ENCODE measurements at regions not wholly inside any gene's neighbourhood (a gene's known extent, or its start where the extent isn't known, plus 50 kb on each side); places are given as distances from the start of the nearest gene placed in this dataset.

DNA sequence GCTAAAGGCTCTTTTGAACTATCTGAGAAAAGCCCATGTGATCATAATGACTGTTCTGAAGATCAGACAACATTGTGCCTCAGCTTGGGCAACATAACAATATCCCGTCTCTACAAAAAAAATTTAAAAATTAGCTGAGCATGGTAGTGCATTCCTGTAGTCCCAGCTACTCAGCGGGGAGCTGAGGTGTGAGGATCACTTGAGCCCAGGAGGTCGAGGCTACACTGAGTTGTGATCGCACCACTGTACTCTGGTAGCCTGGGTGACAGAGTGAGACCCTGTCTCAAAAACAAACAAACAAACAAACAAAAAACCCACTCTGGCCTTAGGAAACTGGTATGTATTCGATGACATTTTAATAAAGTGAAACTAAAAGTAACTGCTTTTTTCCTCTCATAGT is 1526.8 kb upstream of the TENM4 start:
- 39% methylated on average over 5 of the region's 5 CpGs for WGBS (ENCODE audit: insufficient coverage, insufficient replicate concordance, low lambda C conversion rate, missing lambda C conversion rate)
- no peak for FAIRE-seq
- no peak for DNase-seq (ENCODE audit: low read depth, low spot score)
- H3K4me1 ChIP-seq (ENCODE audit: control insufficient read depth, insufficient read depth, low read length), result no peaks in the 10 kb centered on the region
- no peak overlapping the region for H3K9ac ChIP-seq (ENCODE audit: control insufficient read depth, insufficient read depth, low read length)
- TF ChIP-seq, protein P1, sequence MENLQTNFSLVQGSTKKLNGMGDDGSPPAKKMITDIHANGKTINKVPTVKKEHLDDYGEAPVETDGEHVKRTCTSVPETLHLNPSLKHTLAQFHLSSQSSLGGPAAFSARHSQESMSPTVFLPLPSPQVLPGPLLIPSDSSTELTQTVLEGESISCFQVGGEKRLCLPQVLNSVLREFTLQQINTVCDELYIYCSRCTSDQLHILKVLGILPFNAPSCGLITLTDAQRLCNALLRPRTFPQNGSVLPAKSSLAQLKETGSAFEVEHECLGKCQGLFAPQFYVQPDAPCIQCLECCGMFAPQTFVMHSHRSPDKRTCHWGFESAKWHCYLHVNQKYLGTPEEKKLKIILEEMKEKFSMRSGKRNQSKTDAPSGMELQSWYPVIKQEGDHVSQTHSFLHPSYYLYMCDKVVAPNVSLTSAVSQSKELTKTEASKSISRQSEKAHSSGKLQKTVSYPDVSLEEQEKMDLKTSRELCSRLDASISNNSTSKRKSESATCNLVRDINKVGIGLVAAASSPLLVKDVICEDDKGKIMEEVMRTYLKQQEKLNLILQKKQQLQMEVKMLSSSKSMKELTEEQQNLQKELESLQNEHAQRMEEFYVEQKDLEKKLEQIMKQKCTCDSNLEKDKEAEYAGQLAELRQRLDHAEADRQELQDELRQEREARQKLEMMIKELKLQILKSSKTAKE (IDR thresholded peaks at IDR 0.05; ENCODE audit: low read depth, poor library complexity, severe bottlenecking), result no peak
- TF ChIP-seq SUZ12 (IDR thresholded peaks at IDR 0.05; ENCODE audit: unreplicated experiment), result no peak
- TF ChIP-seq DPF2 (IDR thresholded peaks at IDR 0.05), result no peak
- TF ChIP-seq JUNB (IDR thresholded peaks at IDR 0.05), result no peak
- TF ChIP-seq BACH1 (IDR thresholded peaks at IDR 0.05; ENCODE audit: borderline replicate concordance), result no peak
- TF ChIP-seq CREM (IDR thresholded peaks at IDR 0.05; ENCODE audit: low read depth), result no peak
- TF ChIP-seq SMAD5 (IDR thresholded peaks at IDR 0.05; ENCODE audit: low read depth), result no peak
- TF ChIP-seq BRCA1 (IDR thresholded peaks at IDR 0.05; ENCODE audit: low read depth, low read length), result no peak
- TF ChIP-seq ZZZ3 (IDR thresholded peaks at IDR 0.05; ENCODE audit: control insufficient read depth, insufficient read length, low read depth), result no peak
- TF ChIP-seq ZBED1 (IDR thresholded peaks at IDR 0.05; ENCODE audit: borderline replicate concordance), result no peak
- no peak for TF ChIP-seq KLF5 (IDR thresholded peaks at IDR 0.05; ENCODE audit: partially characterized antibody)
- TF ChIP-seq IKZF1 (conservative IDR thresholded peaks at IDR 0.05), result no peak
- no peak overlapping the region for H3K4me2 ChIP-seq (ENCODE audit: control insufficient read depth, insufficient read depth)
- ChIA-PET RAD21 (ENCODE audit: unreplicated experiment) (interaction anchor here (1.1 kb wide), 1 partner anchor 219 kb away, joined by 3 read pairs; no protein-coding TSS in a partner anchor), POLR2A (no interaction called here), SMC1A (ENCODE audit: uncharacterized antibody, unreplicated experiment) (no interaction called here), CTCF (interaction anchor here (0.6 kb wide), 1 partner anchor 1771 kb away, joined by 4 read pairs; no protein-coding TSS in a partner anchor)
- H3K27ac ChIP-seq (ENCODE audit: control insufficient read depth, insufficient read depth), result no peak overlapping the region
- H2AFZ ChIP-seq (ENCODE audit: control insufficient read depth, low read depth, low read length), result no peak overlapping the region
- no peak; the same call in 2 of the 3 replicates for ATAC-seq
- BruUV-seq (replicated peaks), result no TSS peak
- no peaks in the 10 kb centered on the region for H3K27me3 ChIP-seq (replicated peaks in 1 of 2; ENCODE audit: control insufficient read depth in 2 of 2, insufficient read depth in 2 of 2, low read length in 1 of 2)
- in situ Hi-C loops (cut with MboI), result no loop called here
- no peaks in the 10 kb centered on the region for H3K79me2 ChIP-seq (ENCODE audit: control insufficient read depth, insufficient read depth, low read length)
- H3K4me3 ChIP-seq, result no peak overlapping the region
- no peaks in the 10 kb centered on the region for H4K20me1 ChIP-seq (ENCODE audit: control insufficient read depth, insufficient read depth)
- no peaks in the 10 kb centered on the region for H3K36me3 ChIP-seq (ENCODE audit: control insufficient read depth in 2 of 2, insufficient read depth in 2 of 2, low read length in 1 of 2)
- no peaks in the 10 kb centered on the region for H3K9me3 ChIP-seq (replicated peaks; ENCODE audit: control insufficient read depth, insufficient read depth, low read length)
- intact Hi-C loops (cut with micrococcal nuclease; ENCODE audit: unreplicated experiment), result no loop called here
